NK-92 treated with Interleukin-12 subunit alpha and Interleukin-12 subunit beta, amount 100 ng/mL, for 24 hours (cell line): ENCODE measurements at regions not wholly inside any gene's neighbourhood (a gene's known extent, or its start where the extent isn't known, plus 50 kb on each side); places are given as distances from the start of the nearest gene placed in this dataset.
"Not testable (repeated sequence)": the region's sequence is repeated elsewhere in the genome, so short reads cannot be mapped to it uniquely, and the experiment has no call there.

Source experiments
- DNase-seq: peaks from one replicate; lab custom pipeline; 2025; lab: John Stamatoyannopoulos, UW

- no peak for DNase-seq
These were observed 164.1 kb upstream of the SEMA6A start for GRCh38 chr5:116738615-116739261.

GRCh38 chr5:116738239-116738614 is 163.6 kb upstream of the SEMA6A start:
- DNase-seq = no peak

GRCh38 chr5:116736671-116737070 is 162.0 kb upstream of the SEMA6A start:
- DNase-seq = no peak

- no peak for DNase-seq
These were observed 159.7 kb upstream of the SEMA6A start for GRCh38 chr5:116733991-116734975.

- no peak for DNase-seq
These were observed 158.0 kb upstream of the SEMA6A start for GRCh38 chr5:116732591-116732990.

- DNase-seq = no peak
These were observed 156.8 kb upstream of the SEMA6A start for GRCh38 chr5:116731432-116731831.

GRCh38 chr5:116730706-116731105 is 156.1 kb upstream of the SEMA6A start:
- DNase-seq = no peak

- no peak for DNase-seq
These were observed 155.6 kb upstream of the SEMA6A start for GRCh38 chr5:116730185-116730584.

- DNase-seq = no peak
These were observed 152.6 kb upstream of the SEMA6A start for GRCh38 chr5:116727248-116727647.

GRCh38 chr5:116726180-116726579 is 151.6 kb upstream of the SEMA6A start:
- DNase-seq = not testable (repeated sequence)

- DNase-seq = no peak
These were observed 150.3 kb upstream of the SEMA6A start for GRCh38 chr5:116724971-116725370.

GRCh38 chr5:116722651-116723050 is 148.0 kb upstream of the SEMA6A start:
- no peak for DNase-seq

GRCh38 chr5:116719106-116719505 is 144.5 kb upstream of the SEMA6A start:
- no peak for DNase-seq

GRCh38 chr5:116718317-116718716 is 143.7 kb upstream of the SEMA6A start:
- DNase-seq = no peak

- no peak for DNase-seq
These were observed 134.5 kb upstream of the SEMA6A start for GRCh38 chr5:116709082-116709481.

- not testable (repeated sequence) for DNase-seq
These were observed 130.5 kb upstream of the SEMA6A start for GRCh38 chr5:116705121-116705519.

GRCh38 chr5:116703941-116704340 is 129.3 kb upstream of the SEMA6A start:
- no peak for DNase-seq

GRCh38 chr5:116703328-116703727 is 128.7 kb upstream of the SEMA6A start:
- DNase-seq = no peak

GRCh38 chr5:116702776-116703175 is 128.2 kb upstream of the SEMA6A start:
- no peak for DNase-seq

GRCh38 chr5:116699332-116699731 is 124.7 kb upstream of the SEMA6A start:
- DNase-seq = no peak

- no peak for DNase-seq
These were observed 121.7 kb upstream of the SEMA6A start for GRCh38 chr5:116696366-116696765.

GRCh38 chr5:116695681-116696080 is 121.1 kb upstream of the SEMA6A start:
- DNase-seq = no peak

- no peak for DNase-seq
These were observed 111.8 kb upstream of the SEMA6A start for GRCh38 chr5:116686438-116686837.
